Stomach (tissue), 8 donors: ENCODE measurements at regions not wholly inside any gene's neighbourhood (a gene's known extent, or its start where the extent isn't known, plus 50 kb on each side); places are given as distances from the start of the nearest gene placed in this dataset.

Experiments used
- DNase-seq, 2 donors: peaks; one replicate each; pipeline versions ENCODE4 v3.0.0 to v3.0.0-alpha.2; 2013 to 2019
- H3K27ac ChIP-seq, 5 donors: fragments of 200-600 bp in 4 of 5; sonication (generic) in 4 of 5; one replicate each; pipeline ENCODE4 v1.5.1; 2013 to 2019; ENCODE audit warnings: mild to moderate bottlenecking in 1 of 5, moderate library complexity in 1 of 5
- H3K27me3 ChIP-seq, 3 donors: fragments of 200-600 bp; sonication (generic); one replicate each; pipeline ENCODE4 v1.5.1; 2017 to 2019; ENCODE audit warnings: mixed run types in 1 of 3
- H3K36me3 ChIP-seq, 4 donors: fragments of 200-600 bp; sonication (generic); 1 replicate in 3 of 4; 2 replicates in 1 of 4; pipeline ENCODE4 v1.5.1; 2016 to 2019
- H3K4me1 ChIP-seq, 4 donors: fragments of 200-600 bp; sonication (generic); one replicate each; pipeline ENCODE4 v1.5.1; 2016 to 2019
- H3K4me3 ChIP-seq, 4 donors: fragments of 200-600 bp; sonication (generic) in 3 of 4; one replicate each; pipeline ENCODE4 v1.5.1; 2016 to 2019; ENCODE audit warnings: mild to moderate bottlenecking in 1 of 4
- H3K9me3 ChIP-seq, 4 donors: fragments of 200-600 bp; sonication (generic); one replicate each; pipeline ENCODE4 v1.5.1; 2016 to 2019
- EP300 ChIP-seq: sonication (generic); formaldehyde crosslinking; IDR thresholded peaks from one replicate; pipeline ENCODE4 v1.6.1; 2017; ENCODE audit warnings: antibody characterized with exemption
- POLR2A ChIP-seq, 4 donors: fragments of 450-650 bp; IDR thresholded peaks; one replicate each; pipeline ENCODE4 v1.6.1; 2016; ENCODE audit warnings: antibody characterized with exemption in 4 of 4, control low read depth in 2 of 4, mild to moderate bottlenecking in 1 of 4, moderate library complexity in 1 of 4
- POLR2AphosphoS5 ChIP-seq, 3 donors: sonication (generic); formaldehyde crosslinking; IDR thresholded peaks; one replicate each; pipeline ENCODE4 v1.6.1; 2016; ENCODE audit warnings: antibody characterized with exemption in 3 of 3
- WGBS, 5 donors: extraction: QIAGEN DNeasy Blood & Tissue Kit in 3 of 5; methylation state at CpG; one replicate each; pipeline versions ENCODE4 v1.1.5 to v1.1.7; 2013 to 2018; 5-methylcytosine and 5-hydroxymethylcytosine counted together
- intact Hi-C: fragments of 100-400 bp; cut with DNase I; formaldehyde crosslinking; loops from one replicate; pipeline ENCODE4 v1.15.1; 2023; ENCODE audit warnings: low total_unique reads
- TF ChIP-seq, protein P1 (sequence below), 7 experiments: fragments of 450-650 bp in 4 of 7; fragments of 200-600 bp in 3 of 7; sonication (generic) in 3 of 7; IDR thresholded peaks; one replicate each; pipeline ENCODE4 v1.5.1; 2016 to 2019; ENCODE audit warnings: antibody characterized with exemption in 7 of 7, control low read depth in 2 of 7, mild to moderate bottlenecking in 1 of 7
- donor health status: healthy with polysubstance abuse.
- donor health status: Bipolar disorder and iron deficiency.
- donor health status: healthy.

DNA sequence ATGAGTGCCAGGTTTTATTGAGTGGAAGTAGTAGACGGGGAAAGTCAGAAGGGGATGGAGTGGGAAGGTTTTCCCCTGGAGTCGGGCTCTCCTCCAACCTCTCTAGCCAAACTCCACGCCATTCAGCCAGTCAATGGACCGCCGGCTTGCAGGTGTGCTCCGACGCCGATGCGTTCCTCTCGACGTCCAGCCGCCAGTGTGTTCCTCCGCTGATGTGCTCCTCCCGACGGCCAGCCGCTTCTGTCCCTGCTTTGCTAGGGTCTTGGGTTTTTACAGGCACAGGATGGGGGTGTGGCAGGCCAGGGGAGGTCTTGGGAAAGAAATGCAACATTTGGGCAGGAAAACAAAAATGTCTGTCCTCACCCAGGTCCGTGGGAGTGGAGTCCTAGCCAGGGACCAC, 94.3 kb upstream of the TEX51 start:
- no peak overlapping the region for H3K27ac ChIP-seq
- DNase-seq: no peak
- intact Hi-C loops: no loop called here
- no peak overlapping the region for H3K4me3 ChIP-seq
- no peaks in the 10 kb centered on the region for H3K27me3 ChIP-seq
- H3K36me3 ChIP-seq: no peaks in the 10 kb centered on the region
- H3K9me3 ChIP-seq: no peaks in the 10 kb centered on the region
- H3K4me1 ChIP-seq: no peaks in the 10 kb centered on the region
- TF ChIP-seq POLR2A (IDR thresholded peaks at IDR 0.05): no peak
- TF ChIP-seq, protein P1, sequence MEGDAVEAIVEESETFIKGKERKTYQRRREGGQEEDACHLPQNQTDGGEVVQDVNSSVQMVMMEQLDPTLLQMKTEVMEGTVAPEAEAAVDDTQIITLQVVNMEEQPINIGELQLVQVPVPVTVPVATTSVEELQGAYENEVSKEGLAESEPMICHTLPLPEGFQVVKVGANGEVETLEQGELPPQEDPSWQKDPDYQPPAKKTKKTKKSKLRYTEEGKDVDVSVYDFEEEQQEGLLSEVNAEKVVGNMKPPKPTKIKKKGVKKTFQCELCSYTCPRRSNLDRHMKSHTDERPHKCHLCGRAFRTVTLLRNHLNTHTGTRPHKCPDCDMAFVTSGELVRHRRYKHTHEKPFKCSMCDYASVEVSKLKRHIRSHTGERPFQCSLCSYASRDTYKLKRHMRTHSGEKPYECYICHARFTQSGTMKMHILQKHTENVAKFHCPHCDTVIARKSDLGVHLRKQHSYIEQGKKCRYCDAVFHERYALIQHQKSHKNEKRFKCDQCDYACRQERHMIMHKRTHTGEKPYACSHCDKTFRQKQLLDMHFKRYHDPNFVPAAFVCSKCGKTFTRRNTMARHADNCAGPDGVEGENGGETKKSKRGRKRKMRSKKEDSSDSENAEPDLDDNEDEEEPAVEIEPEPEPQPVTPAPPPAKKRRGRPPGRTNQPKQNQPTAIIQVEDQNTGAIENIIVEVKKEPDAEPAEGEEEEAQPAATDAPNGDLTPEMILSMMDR (IDR thresholded peaks at IDR 0.05): no peak
- TF ChIP-seq POLR2AphosphoS5 (IDR thresholded peaks at IDR 0.05): no peak
- TF ChIP-seq EP300: no peak
- 86 to 92% (median 90%) methylated on average over 17 of the region's 17 CpGs for WGBS, 5 donors

DNA sequence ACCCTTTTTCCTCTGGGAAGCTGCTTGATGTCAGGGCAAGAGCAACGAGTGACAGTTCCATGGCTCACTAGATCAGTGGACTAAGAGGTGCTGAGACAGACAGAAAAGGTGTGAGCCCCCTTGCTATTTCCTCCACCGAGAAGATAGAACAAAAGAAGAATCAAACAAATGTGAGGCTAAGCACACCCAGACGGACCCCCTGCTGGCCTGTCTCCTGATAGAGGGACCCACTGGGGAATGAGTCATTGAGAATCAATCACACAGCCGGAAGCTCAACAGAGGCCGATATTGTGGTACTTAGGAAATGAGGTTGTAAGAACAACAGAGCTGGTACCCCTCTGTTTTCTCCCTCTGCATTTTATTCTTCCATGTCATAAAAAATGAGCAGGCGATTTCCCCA, 89.8 kb upstream of the TEX51 start:
- no peak overlapping the region for H3K27ac ChIP-seq
- TF ChIP-seq, protein P1 (IDR thresholded peaks at IDR 0.05): no peak
- TF ChIP-seq POLR2A (IDR thresholded peaks at IDR 0.05) (no peak), POLR2AphosphoS5 (IDR thresholded peaks at IDR 0.05) (no peak), EP300 (no peak)
- H3K4me1 ChIP-seq: no peaks in the 10 kb centered on the region
- intact Hi-C loops: no loop called here
- 18 to 34% (median 21%) methylated on average over 6 of the region's 6 CpGs for WGBS, 5 donors
- DNase-seq: no peak
- H3K9me3 ChIP-seq: peaks cover 0 to 5% (median 0%) of the 10 kb centered on the region in 4 donors
- H3K27me3 ChIP-seq: no peaks in the 10 kb centered on the region
- no peak overlapping the region for H3K4me3 ChIP-seq
- H3K36me3 ChIP-seq: no peaks in the 10 kb centered on the region

DNA sequence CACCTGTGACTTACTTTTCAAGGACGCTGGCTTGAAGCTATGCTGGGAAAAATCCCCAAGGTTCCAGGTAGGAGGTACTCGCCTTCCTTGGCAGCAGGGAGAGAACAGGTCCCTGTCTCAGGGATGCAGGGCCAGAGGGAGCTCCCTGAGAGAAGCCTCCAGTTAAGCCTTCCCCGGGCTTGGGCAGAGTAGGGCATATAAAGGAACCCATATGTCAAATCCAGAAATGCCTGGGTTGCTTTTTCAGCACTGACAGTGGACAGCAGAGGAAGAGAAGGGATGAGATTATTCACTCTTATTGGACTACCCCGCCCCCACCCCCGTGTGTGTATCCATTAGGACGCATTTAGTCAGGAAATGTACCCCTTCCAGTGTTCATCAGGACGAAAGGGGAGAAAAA, 89.3 kb upstream of the TEX51 start:
- TF ChIP-seq POLR2A (IDR thresholded peaks at IDR 0.05) (no peak), EP300 (no peak)
- TF ChIP-seq, protein P1 (IDR thresholded peaks at IDR 0.05): no peak
- peaks cover 0 to 5% (median 0%) of the 10 kb centered on the region in 4 donors for H3K9me3 ChIP-seq
- no peak overlapping the region for H3K4me3 ChIP-seq
- WGBS, 5 donors: 46 to 59% (median 53%) methylated on average over 7 of the region's 7 CpGs
- no peak for DNase-seq
- H3K27ac ChIP-seq: no peak overlapping the region
- no peaks in the 10 kb centered on the region for H3K36me3 ChIP-seq
- intact Hi-C loops: no loop called here
- H3K27me3 ChIP-seq: no peaks in the 10 kb centered on the region
- no peaks in the 10 kb centered on the region for H3K4me1 ChIP-seq

DNA sequence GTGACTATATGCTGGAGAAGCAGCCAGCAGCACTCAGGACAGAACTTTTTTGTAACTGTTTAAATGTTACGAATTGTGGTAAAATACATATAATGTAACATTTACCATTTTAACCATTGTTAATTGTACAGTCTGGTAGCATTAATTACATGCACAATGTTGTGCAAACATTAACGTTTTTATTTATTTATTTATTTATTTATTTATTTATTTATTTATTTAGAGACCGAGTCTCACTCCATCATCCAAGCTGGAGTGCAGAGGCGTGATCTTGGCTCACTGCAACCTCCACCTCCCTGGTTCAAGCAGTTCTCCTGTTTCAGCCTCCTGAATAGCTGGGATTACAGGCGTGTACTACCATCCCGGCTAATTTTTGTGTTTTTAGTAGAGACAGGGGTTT, 88.7 kb upstream of the TEX51 start:
- Histone ChIP-seq H3K4me1 (no peaks in the 10 kb centered on the region), H3K27me3 (no peaks in the 10 kb centered on the region), H3K27ac (no peak overlapping the region), H3K9me3 (peaks cover 0 to 5% (median 0%) of the 10 kb centered on the region in 4 donors), H3K36me3 (no peaks in the 10 kb centered on the region), H3K4me3 (no peak overlapping the region)
- WGBS, 5 donors: 77 to 89% (median 82%) methylated on average over 6 of the region's 6 CpGs
- no peak for DNase-seq
- no peak for TF ChIP-seq POLR2A (IDR thresholded peaks at IDR 0.05)
- TF ChIP-seq POLR2AphosphoS5 (IDR thresholded peaks at IDR 0.05): no peak
- TF ChIP-seq, protein P1 (IDR thresholded peaks at IDR 0.05): no peak
- TF ChIP-seq EP300: no peak
- intact Hi-C loops: no loop called here
